ENCODE measurements at regions not wholly inside any gene's neighbourhood (a gene's known extent, or its start where the extent isn't known, plus 50 kb on each side); places are given as distances from the start of the nearest gene placed in this dataset.

DNA sequence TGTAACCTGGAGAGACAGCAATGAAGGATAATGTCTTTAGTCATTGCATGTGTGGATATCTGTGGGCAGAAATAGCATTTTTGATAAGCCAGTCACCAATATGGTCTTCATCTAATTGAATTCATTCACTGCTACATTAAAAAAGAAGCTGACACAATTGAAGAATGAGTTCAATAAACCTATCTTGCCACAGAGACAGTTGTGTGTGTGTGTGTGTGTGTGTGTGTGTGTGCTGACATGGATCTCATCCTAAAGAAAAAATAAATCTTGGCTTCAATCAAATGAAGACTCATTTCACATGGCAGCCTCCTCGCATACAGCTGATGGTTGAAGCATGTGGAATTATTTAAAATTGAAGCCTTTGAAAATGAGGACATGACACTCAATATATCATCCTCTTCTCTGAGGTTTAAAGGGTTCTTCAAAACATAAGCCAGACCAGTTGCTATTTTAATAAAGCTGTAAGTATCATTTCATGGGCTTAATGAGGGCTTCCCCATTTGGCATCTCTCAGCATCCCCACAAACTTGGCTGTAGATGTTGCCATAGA lies 118.5 kb upstream of the PTPN3 start:
- TF ChIP-seq, protein P1, sequence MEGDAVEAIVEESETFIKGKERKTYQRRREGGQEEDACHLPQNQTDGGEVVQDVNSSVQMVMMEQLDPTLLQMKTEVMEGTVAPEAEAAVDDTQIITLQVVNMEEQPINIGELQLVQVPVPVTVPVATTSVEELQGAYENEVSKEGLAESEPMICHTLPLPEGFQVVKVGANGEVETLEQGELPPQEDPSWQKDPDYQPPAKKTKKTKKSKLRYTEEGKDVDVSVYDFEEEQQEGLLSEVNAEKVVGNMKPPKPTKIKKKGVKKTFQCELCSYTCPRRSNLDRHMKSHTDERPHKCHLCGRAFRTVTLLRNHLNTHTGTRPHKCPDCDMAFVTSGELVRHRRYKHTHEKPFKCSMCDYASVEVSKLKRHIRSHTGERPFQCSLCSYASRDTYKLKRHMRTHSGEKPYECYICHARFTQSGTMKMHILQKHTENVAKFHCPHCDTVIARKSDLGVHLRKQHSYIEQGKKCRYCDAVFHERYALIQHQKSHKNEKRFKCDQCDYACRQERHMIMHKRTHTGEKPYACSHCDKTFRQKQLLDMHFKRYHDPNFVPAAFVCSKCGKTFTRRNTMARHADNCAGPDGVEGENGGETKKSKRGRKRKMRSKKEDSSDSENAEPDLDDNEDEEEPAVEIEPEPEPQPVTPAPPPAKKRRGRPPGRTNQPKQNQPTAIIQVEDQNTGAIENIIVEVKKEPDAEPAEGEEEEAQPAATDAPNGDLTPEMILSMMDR (conservative IDR thresholded peaks at IDR 0.05; ENCODE audit: low read depth, low read length), result no peak
- TF ChIP-seq EZH2 (IDR thresholded peaks at IDR 0.05; ENCODE audit: borderline replicate concordance, low read depth, low read length, poor library complexity, severe bottlenecking), result no peak
